Stromal cell of bone marrow (primary cell): ENCODE measurements at regions not wholly inside any gene's neighbourhood (a gene's known extent, or its start where the extent isn't known, plus 50 kb on each side); places are given as distances from the start of the nearest gene placed in this dataset.
"Not testable (repeated sequence)": the region's sequence is repeated elsewhere in the genome, so short reads cannot be mapped to it uniquely, and the experiment has no call there.

Experiments used
- DNase-seq: peaks from one replicate; pipeline ENCODE4 v3.0.0-alpha.2; 2012; ENCODE audit warnings: low read depth

GRCh38 chr11:10947935-10948334 is 90.1 kb upstream of the ZBED5 start:
- not testable (repeated sequence) for DNase-seq

- no peak for DNase-seq
These were observed 88.2 kb upstream of the ZBED5 start for GRCh38 chr11:10946072-10946471.

GRCh38 chr11:10945196-10945595 is 87.3 kb upstream of the ZBED5 start:
- DNase-seq = no peak

GRCh38 chr11:10943968-10944367 is 86.1 kb upstream of the ZBED5 start:
- no peak for DNase-seq

- no peak for DNase-seq
These were observed 84.8 kb upstream of the ZBED5 start for GRCh38 chr11:10942620-10943019.

- DNase-seq = no peak
These were observed 84.0 kb upstream of the ZBED5 start for GRCh38 chr11:10941871-10942270.

- DNase-seq = no peak
These were observed 83.6 kb upstream of the ZBED5 start for GRCh38 chr11:10941414-10941813.

GRCh38 chr11:10938650-10939387 is 81.0 kb upstream of the ZBED5 start:
- no peak for DNase-seq

- DNase-seq = no peak
These were observed 80.4 kb upstream of the ZBED5 start for GRCh38 chr11:10938231-10938630.

- no peak for DNase-seq
These were observed 79.5 kb upstream of the ZBED5 start for GRCh38 chr11:10937385-10937771.

- DNase-seq = no peak
These were observed 79.0 kb upstream of the ZBED5 start for GRCh38 chr11:10936626-10937384.

GRCh38 chr11:10935015-10935559 is 77.2 kb upstream of the ZBED5 start:
- DNase-seq = no peak

- DNase-seq = no peak
These were observed 76.5 kb upstream of the ZBED5 start for GRCh38 chr11:10934293-10934860.

- peak; percentile 91 for DNase-seq
These were observed 75.8 kb upstream of the ZBED5 start for GRCh38 chr11:10933455-10934292.

GRCh38 chr11:10932976-10933375 is 75.1 kb upstream of the ZBED5 start:
- no peak for DNase-seq

GRCh38 chr11:10931761-10932670 is 74.2 kb upstream of the ZBED5 start:
- DNase-seq = no peak

GRCh38 chr11:10930972-10931760 is 73.3 kb upstream of the ZBED5 start:
- peak; percentile 69 for DNase-seq

- DNase-seq = no peak
These were observed 72.5 kb upstream of the ZBED5 start for GRCh38 chr11:10930224-10930971.

- no peak for DNase-seq
These were observed 69.7 kb upstream of the ZBED5 start for GRCh38 chr11:10927538-10927937.
